ENCODE measurements at regions not wholly inside any gene's neighbourhood (a gene's known extent, or its start where the extent isn't known, plus 50 kb on each side); places are given as distances from the start of the nearest gene placed in this dataset.

- TF ChIP-seq CXXC5 (CRISPR knock-in tag; IDR thresholded peaks at IDR 0.05) = peak; percentile 31; the same call in 1 of the 2 replicates
- peak; percentile 67; the same call in 1 of the 2 replicates for TF ChIP-seq JUND (IDR thresholded peaks at IDR 0.05; ENCODE audit: borderline replicate concordance, low read depth, low read length)
- TF ChIP-seq JUND (tag; IDR thresholded peaks at IDR 0.05; ENCODE audit: borderline replicate concordance, low read depth, low read length) = peak; percentile 77; the same call in 1 of the 3 replicates
- TF ChIP-seq RB1 (IDR thresholded peaks at IDR 0.05; ENCODE audit: low read depth) = peak; percentile 74; the same call in 1 of the 2 replicates
- TF ChIP-seq E2F3 (CRISPR knock-in tag; IDR thresholded peaks at IDR 0.05) = no peak
- TF ChIP-seq ARID1B (IDR thresholded peaks at IDR 0.05) = peak; percentile 8; the same call in 1 of the 2 replicates
- peak; percentile 45 to 88; a peak in 3 of 4 replicates for TF ChIP-seq MAZ (CRISPR knock-in tag; conservative IDR thresholded peaks at IDR 0.05 in 1 of 2, IDR thresholded peaks at IDR 0.05 in 1 of 2)
- no peak for TF ChIP-seq CEBPG (CRISPR knock-in tag; IDR thresholded peaks at IDR 0.05)
- TF ChIP-seq CEBPG (tag; conservative IDR thresholded peaks at IDR 0.05 in 1 of 2, IDR thresholded peaks at IDR 0.05 in 1 of 2) = peak in 1 of 2 experiments; percentile 18; a peak in 1 of 4 replicates
- peak; percentile 88 to 94 (median 91) for TF ChIP-seq CTCF (IDR thresholded peaks at IDR 0.05 in 2 of 3, conservative IDR thresholded peaks at IDR 0.05 in 1 of 3; ENCODE audit: insufficient read depth in 2 of 3, low read depth in 1 of 3, low read length in 3 of 3)
- TF ChIP-seq ZHX1 (conservative IDR thresholded peaks at IDR 0.05; ENCODE audit: low read length) = no peak
- TF ChIP-seq STAT6 (CRISPR knock-in tag; IDR thresholded peaks at IDR 0.05) = 0 out of 2 replicates have a peak, but pooled peaks have one; percentile 58
- 0 out of 2 replicates have a peak, but pooled peaks have one; percentile 30 for TF ChIP-seq GABPB1 (CRISPR knock-in tag; IDR thresholded peaks at IDR 0.05)
- TF ChIP-seq ATF7 (IDR thresholded peaks at IDR 0.05) = peak; percentile 46; the same call in 1 of the 2 replicates
- TF ChIP-seq MAFK (IDR thresholded peaks at IDR 0.05; ENCODE audit: low read length) = no peak
- no peak for TF ChIP-seq TCF7L2 (IDR thresholded peaks at IDR 0.05; ENCODE audit: low read depth, low read length)
- no peak; the same call in 1 of the 2 replicates for TF ChIP-seq CEBPZ (IDR thresholded peaks at IDR 0.05; ENCODE audit: borderline replicate concordance, low read depth, low read length)
- TF ChIP-seq KLF16 (IDR thresholded peaks at IDR 0.05) = 0 out of 2 replicates have a peak, but pooled peaks have one; percentile 20
Measured at GRCh38 chr3:5057857-5058324, 64.2 kb upstream of the ARL8B start (continued).

Data from K562 (cell line).